GM21786 (cell line): ENCODE measurements at regions not wholly inside any gene's neighbourhood (a gene's known extent, or its start where the extent isn't known, plus 50 kb on each side); places are given as distances from the start of the nearest gene placed in this dataset.

Source experiments
- ATAC-seq: cut with Tn5 transposase; IDR thresholded peaks from one replicate; pipeline ENCODE4 v1.9.1; 2021; ENCODE audit not compliant: unreplicated experiment

DNA sequence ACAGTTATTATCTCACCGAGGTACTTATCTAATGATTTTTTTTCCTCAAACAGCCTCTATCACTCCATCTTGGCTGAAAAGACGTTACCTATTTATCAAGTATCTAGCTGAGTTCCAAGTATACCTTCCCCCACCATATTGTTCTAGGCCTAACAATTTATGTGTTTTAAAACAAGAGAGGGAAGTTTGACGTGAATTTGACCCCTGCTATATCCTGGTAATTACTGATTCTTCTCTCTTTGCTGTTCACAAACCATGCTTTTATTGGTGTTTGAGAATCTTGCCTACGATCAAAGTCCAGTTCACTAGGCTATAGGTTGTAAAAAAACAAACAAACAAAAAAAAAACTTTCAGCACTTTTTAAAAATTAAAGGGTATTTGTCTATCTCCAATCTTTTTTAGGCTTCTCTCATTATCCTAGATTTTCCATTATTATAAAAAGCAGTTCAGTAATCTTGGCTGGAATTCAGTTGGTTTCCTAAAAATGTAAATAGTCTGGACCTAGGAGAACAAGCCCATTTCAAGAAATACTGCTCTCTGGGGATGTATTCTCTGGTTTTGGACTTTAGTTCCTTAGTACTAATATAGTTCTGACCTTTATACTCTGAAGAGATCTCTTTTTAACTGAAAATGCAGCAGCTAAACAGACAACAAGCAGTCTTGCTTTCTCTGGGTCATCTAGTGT, 505.4 kb downstream of the CPS1 start:
- no peak for ATAC-seq

DNA sequence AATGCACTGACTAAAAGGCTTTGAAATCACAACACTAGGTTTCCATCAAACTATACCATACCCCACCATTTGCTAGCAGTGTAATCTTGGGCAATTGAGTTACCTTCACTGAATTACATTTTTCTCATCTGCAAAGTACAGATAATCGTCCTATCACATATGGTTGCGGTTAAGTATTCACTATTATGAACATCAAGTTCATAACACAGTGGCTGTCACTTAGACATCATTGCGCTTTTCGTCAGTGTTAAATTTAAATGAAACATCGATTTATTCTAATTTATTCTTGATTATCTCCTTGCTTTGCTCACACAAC, 505.9 kb downstream of the CPS1 start:
- no peak for ATAC-seq

DNA sequence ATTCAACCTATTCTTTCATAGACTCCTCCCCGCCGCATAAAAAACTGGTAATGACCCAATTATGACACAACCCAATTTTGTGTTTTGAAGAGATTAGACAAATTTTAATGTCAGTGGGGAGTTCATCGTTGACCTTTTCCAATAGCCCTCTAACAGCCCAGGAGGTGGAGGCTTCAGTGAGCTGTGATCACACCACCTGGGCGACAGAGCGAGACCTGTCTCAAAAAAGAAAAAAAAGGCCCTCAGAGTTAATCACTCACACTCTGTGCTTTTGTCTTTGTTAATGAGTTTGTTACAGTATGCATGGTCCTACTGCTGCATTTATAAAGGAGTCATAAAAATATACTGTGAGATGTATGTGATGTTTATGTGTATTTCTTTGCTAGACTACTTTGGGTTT, 510.6 kb downstream of the CPS1 start:
- no peak for ATAC-seq

DNA sequence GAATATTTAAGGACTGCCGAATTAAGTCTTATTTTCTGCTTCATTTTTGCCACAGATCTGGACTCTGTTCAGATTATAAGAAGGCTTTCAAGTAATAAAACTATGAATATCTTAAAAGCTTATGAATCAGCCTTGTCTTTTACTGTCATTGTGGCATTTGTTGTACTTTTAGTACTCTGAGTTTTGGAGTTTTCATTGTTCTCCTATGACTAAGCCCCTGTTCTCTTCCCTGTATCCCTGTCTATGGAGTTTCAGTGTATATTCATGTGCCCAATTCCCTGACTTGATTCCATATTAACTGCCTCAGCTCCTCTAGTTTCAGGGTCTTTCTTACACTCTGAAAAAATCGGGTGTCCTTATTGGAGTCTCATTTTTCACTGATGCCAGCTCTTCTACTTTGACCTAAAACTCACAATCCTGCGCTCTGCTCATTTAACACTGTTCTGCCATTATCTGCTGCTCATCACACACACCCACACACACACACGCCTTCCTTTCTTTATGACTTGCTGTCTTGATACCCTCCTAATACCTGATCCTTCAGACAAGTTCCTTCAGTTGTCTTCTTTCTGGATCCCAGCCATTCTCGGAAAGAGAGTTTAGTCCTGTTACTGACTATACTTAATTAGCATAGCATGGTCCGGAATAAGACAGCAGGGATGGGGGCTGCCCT, 511.8 kb downstream of the CPS1 start:
- no peak for ATAC-seq

GRCh38 chr2:211070547-211070946, 514.1 kb downstream of the CPS1 start:
- no peak for ATAC-seq

- no peak for ATAC-seq
These were observed 520.9 kb downstream of the CPS1 start for GRCh38 chr2:211077216-211077767.

DNA sequence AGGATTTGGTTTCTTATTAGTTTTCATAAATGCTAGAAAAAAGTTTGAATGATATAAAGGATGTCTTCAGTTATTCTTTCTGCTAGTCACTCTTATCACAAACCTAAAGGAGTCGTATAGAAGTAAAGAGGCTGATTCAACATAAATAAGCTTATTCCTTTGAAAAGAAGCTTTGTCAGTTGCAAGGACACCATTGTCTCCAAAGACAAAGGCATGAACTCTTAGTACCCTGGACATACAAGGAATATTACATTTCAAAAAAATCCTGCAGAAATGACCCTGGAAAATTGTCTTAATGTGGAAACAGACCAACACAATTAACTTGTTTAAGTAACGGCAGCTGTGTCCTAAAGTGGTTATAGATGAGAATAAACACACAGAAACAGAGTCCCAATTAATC, 528.0 kb downstream of the CPS1 start:
- no peak for ATAC-seq

- peak; percentile 62 for ATAC-seq
These were observed 528.8 kb downstream of the CPS1 start for GRCh38 chr2:211085056-211085680.

DNA sequence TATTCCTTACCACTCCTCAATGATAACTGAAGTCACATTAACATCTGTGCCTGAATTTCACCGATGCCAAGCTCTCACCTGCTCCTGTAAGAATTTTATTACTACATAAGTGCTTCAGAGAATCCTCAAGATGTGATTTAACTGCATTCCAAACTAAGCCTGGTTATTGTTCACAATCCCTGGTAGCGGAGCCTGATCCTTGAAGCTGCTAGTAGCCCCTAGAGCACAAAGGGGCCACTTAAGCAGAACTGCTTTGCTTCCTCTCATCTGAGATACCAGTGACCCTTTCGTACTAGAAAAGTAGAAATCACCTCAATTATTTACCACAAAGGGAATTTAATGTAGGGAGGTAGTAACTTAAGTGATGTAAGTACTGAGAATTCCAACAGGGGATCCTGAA, 529.6 kb downstream of the CPS1 start:
- no peak for ATAC-seq

DNA sequence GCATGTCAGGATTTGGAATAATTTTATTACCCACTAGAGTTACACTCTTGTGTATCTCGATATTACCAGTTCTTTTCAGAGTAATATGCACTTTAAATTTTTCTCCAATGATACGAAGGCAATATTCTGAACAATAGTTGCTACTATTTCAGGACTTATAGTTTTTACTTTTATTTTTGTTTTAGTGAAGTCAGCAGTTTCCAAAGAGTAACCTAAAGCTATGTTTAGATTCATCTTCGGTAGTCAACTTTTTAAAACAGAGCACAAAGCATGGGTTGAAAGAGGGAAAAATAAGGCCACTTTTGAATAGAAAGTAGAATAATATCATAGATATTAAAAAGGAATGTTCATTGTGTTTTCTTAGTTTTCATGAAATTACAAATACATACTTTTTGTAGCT, 532.7 kb downstream of the CPS1 start:
- no peak for ATAC-seq

DNA sequence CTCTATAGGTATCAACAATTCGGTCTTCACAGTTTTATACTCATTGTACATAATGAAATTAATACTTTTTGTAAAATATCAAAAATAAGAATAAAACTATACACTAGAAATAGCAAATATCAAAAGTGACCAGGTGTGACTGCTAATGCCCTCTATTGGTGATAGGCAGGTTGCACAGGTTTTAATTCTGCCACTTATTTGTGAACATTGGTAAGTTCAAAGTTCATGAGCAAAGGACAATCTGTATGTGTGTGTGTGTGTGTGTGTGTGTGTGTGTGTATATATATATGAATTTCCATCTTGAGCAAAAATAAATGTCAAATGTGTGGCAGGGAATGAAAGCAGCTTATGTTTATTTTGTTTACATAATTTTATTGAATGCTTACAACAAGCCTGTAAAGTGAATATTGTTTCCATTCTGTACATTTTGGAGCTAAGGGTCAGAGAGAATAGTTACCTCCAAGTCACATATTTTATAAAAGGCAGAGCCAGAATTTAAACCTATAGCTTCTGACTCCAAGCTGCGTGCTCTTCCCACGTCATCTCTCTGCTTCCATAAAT, 537.4 kb downstream of the CPS1 start:
- ATAC-seq = peak; percentile 62

GRCh38 chr2:211103989-211104388, 547.6 kb downstream of the CPS1 start:
- ATAC-seq = no peak

DNA sequence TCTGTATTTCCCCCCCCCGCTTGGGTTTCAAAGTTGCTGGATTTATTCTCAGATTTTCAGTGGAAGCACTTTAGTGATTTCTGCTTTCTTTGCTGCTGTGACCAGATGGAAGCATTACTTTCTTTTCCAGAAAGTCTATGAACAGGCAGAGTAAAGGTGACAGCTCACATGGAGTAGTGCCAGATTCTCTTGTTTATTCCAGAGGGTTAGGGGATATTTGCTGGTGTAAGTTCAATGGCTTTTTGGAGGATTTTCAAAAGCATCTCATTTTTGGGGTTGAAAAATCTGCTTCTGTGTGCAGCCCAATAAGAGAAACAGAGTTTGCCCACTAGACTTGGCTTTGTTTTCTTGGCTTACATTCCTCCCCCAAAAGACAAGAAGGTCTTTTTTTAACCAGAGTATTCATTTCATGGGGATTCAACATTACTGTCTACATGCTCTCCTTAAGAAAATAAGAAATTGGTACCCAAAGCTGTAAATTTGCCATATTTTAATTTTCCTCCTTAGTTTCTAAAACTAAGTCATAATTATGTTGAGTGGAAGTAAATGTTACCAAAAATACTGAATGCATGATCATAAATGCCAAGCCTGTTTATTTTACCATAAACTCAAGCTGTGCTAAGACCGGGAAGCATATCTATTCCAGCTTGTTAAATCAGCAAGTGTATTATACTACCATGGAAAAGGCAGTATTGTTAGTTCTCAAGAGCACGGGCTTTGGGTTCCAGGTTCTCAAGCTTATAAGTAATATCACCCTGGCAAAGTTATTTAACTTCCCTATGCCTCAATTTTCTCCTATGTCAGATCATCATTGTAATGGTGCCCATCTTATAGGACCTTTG, 557.2 kb downstream of the CPS1 start:
- no peak for ATAC-seq

DNA sequence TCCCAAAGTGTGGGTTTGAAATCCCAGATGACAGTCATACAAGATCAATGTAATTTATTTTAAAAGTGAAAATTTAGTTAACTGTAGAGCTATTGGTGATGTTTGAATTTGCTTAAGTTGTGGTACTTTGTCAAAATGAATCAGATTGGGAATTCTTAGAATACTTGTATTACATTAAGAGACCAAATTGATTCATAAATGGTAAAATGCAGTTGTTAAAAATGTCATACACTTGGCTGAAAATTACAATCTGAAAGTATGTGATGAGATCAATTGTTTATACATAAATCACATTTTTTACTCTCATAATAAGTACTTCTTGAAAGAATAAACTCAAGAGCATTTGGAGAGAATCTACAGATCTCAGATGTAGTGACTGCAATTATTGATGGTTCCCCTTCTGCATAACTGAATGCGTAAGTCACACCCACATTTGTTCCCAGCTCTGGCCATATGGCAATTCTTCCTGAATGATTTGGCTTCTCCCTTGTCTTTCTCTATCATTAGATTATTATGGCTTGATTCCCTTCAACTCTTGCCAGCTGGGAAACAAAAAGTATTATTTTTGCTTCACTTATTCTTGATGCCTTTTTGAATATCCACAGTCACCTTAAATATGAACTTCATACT, 558.5 kb downstream of the CPS1 start:
- no peak for ATAC-seq

DNA sequence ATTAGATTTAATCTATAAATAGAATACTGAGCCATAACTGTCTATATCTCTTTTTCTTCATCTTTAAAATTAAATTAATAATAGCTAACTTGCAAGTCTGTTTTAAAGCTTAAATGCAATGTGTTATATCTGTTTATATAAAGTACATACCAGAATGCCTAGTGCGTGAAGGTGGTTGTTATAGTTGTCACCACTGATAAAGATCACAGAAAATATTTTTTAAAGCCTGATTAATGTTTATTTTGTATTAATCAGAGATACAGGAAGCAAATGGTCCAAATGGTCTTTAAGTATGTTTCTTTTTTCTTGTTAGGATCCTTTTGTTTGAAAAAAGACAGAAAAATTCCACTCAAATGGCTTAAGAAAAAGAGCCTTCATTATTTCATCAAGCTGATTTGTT, 560.6 kb downstream of the CPS1 start:
- no peak for ATAC-seq

DNA sequence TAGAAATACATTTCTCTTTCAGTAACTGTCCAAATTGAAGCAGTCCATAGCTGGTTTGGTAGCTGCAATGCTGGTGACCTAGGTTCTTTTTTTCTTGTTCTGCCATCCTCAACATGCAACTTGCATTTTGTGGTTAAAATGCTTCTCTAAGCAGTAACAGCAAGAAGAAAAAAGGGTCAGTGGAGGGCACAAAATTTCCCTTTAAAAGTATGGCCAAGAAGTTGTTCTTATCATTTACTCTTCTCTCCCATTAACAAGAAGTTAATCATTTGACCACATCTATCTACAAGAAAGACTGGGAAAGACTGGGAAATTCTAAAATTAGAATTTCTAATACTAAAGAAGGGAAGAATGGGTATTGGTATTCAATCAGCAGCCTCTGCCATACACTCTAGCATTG, 569.9 kb downstream of the CPS1 start:
- no peak for ATAC-seq

DNA sequence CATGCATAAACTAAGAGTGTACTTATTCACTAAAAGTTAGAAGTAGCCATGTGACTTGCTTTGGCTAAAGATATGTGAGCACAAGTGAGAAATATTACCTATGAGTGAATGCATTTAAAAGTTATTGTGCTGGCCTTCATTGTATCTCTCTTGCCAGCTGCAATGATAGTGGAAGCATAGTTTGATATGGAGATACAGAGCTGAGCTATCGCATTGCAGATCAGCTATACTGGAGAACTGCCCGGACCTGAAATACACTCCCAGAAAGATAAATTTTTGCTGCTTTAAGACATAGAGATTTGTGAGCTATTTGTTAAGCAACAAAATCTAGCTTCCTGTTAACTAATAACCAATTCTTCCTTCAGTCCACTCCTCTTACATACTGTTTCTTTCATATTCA, 571.1 kb downstream of the CPS1 start:
- no peak for ATAC-seq

DNA sequence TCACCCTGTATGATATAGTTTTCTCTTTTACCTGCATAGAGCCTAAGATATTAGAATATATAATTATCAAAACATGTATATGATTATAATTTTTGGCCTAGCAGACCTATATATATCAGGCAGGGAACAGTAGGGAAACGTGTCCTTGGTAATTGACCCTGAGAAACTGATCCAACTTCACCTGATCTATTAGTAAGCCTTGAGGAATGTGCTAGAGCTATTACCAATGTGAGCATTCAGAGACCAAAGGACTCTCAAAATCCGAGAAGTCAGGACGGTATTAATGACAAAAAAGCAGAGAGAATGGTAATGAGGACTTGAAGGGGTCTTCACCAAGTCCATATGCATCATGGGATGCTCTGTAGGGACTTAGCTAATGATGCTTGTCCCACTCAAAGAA, 571.9 kb downstream of the CPS1 start:
- no peak for ATAC-seq

DNA sequence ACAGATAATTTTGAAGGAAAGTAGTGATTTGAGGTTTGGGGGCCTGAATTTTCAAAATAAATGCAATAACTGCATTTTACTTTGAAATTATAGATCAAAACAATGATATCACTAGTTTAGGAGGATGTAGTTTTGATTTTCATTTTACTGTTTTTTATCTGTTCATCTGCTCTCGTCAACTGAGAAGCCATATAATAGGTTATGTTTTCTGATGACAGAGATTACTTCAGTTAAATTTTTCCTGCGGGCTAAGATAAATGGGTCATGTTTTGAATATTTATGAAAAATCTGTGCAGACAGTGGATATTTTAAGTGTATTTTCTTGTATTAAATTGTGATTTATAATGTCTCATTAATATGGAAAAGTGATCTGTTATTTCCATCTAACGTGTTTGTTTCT, 573.4 kb downstream of the CPS1 start:
- ATAC-seq = no peak

- ATAC-seq = no peak
These were observed 575.6 kb downstream of the CPS1 start for GRCh38 chr2:211132046-211132445.

DNA sequence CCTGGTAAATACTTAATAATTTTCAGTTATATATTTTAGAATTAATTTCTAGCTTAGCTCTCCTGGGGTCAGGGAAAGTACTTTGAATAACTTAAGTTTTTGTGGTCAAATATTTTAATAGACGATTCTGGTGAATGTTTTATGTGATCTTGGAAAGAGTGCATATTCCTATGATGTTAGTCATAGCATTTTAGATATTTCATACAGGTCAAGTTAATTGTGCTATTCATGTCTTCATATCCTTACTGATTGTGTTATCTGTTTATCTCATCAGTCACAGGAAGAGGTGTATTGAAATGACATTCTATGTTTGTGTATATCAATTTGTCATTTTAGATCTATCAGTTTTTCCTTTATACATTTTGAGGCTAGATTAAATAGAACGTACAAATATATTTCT, 576.2 kb downstream of the CPS1 start:
- no peak for ATAC-seq
